Neural cell (in vitro differentiated cells): ENCODE measurements at regions not wholly inside any gene's neighbourhood (a gene's known extent, or its start where the extent isn't known, plus 50 kb on each side); places are given as distances from the start of the nearest gene placed in this dataset.

Experiments
- H2AFZ ChIP-seq: fragments of 200-600, 300-800 bp; sonication (generic), shearing (Covaris generic); 2 replicates; pipeline ENCODE4 v1.6.0; 2014; ENCODE audit warnings: low read depth, mild to moderate bottlenecking, antibody characterized with exemption, low read length, moderate library complexity
- H3F3A ChIP-seq: fragments of 200-600 bp; shearing (Covaris generic); 2 replicates; pipeline ENCODE4 v1.6.1; 2016; ENCODE audit warnings: mild to moderate bottlenecking, moderate library complexity, mixed read lengths, antibody characterized with exemption, low read length; ENCODE audit not compliant: insufficient read depth, poor library complexity, severe bottlenecking
- H3K27ac ChIP-seq: fragments of 200-600, 300-800 bp; sonication (generic), shearing (Covaris generic); 2 replicates; pipeline ENCODE4 v1.5.1; 2014; ENCODE audit warnings: mild to moderate bottlenecking, low read length, moderate library complexity
- H3K27me3 ChIP-seq: fragments of 300-800, 200-600 bp; sonication (generic), shearing (Covaris generic); 2 replicates; pipeline ENCODE4 v1.6.0; 2014; ENCODE audit warnings: mild to moderate bottlenecking, low read depth, low read length, moderate library complexity; ENCODE audit not compliant: insufficient read depth
- H3K36me3 ChIP-seq: fragments of 300-800, 200-600 bp; sonication (generic), shearing (Covaris generic); 2 replicates; pipeline ENCODE4 v1.5.1; 2014; ENCODE audit warnings: mild to moderate bottlenecking, antibody characterized with exemption, low read length, moderate library complexity; ENCODE audit not compliant: insufficient read depth
- H3K4me2 ChIP-seq: fragments of 300-800, 200-600 bp; sonication (generic), shearing (Covaris generic); 2 replicates; pipeline ENCODE4 v1.6.0; 2014; ENCODE audit warnings: mild to moderate bottlenecking, low read length
- H3K4me3 ChIP-seq: fragments of 300-800, 200-600 bp; sonication (generic), shearing (Covaris generic); 2 replicates; pipeline ENCODE4 v1.5.1; 2014; ENCODE audit warnings: mild to moderate bottlenecking, low read length, moderate library complexity
- H3K79me2 ChIP-seq: fragments of 200-600 bp; shearing (Covaris generic); replicated peaks from 2 replicates; pipeline ENCODE4 v1.6.0; 2014; ENCODE audit warnings: mild to moderate bottlenecking, low read length, moderate library complexity; ENCODE audit not compliant: insufficient read depth
- H3K9ac ChIP-seq: fragments of 300-800, 200-600 bp; sonication (generic), shearing (Covaris generic); 2 replicates; pipeline ENCODE4 v1.6.1; 2016; ENCODE audit warnings: mild to moderate bottlenecking, low read length, mixed read lengths
- H3K9me2 ChIP-seq: fragments of 200-600 bp; shearing (Covaris generic); 2 replicates; pipeline ENCODE4 v1.6.1; 2016; ENCODE audit warnings: mild to moderate bottlenecking, low read length, mixed read lengths; ENCODE audit not compliant: insufficient read depth
- H3K9me3 ChIP-seq: fragments of 200-600, 300-800 bp; sonication (generic), shearing (Covaris generic); 2 replicates; pipeline ENCODE4 v1.6.1; 2016; ENCODE audit warnings: mild to moderate bottlenecking, mixed run types, low read length, moderate library complexity, mixed read lengths
- H4K20me1 ChIP-seq: fragments of 200-600 bp; shearing (Covaris generic); 2 replicates; pipeline ENCODE4 v1.6.1; 2016; ENCODE audit warnings: mild to moderate bottlenecking, mixed run types; ENCODE audit not compliant: insufficient read depth
- CTCF ChIP-seq: fragments of 450-650 bp; IDR thresholded peaks from 2 replicates; pipeline ENCODE4 v1.5.1; 2014; ENCODE audit warnings: antibody characterized with exemption, mild to moderate bottlenecking, moderate library complexity; ENCODE audit not compliant: poor library complexity, severe bottlenecking
- EP300 ChIP-seq: fragments of 450-650 bp; conservative IDR thresholded peaks from 2 replicates; pipeline ENCODE4 v1.6.1; 2014; ENCODE audit warnings: antibody characterized with exemption, mild to moderate bottlenecking, moderate library complexity; ENCODE audit not compliant: poor library complexity, severe bottlenecking
- EZH2 ChIP-seq: fragments of 200-600, 300-800 bp; shearing (Covaris generic), sonication (generic); IDR thresholded peaks from 2 replicates; pipeline ENCODE4 v1.6.1; 2014; ENCODE audit warnings: antibody characterized with exemption, low read length, borderline replicate concordance, mild to moderate bottlenecking; ENCODE audit not compliant: insufficient read depth, poor library complexity, severe bottlenecking
- MXI1 ChIP-seq: fragments of 450-650 bp; conservative IDR thresholded peaks from 2 replicates; pipeline ENCODE4 v1.6.1; 2014; ENCODE audit warnings: antibody characterized with exemption, mild to moderate bottlenecking; ENCODE audit not compliant: poor library complexity, severe bottlenecking
- POLR2AphosphoS5 ChIP-seq: IDR thresholded peaks from 2 replicates; pipeline ENCODE4 v1.6.1; 2012
- RAD21 ChIP-seq: fragments of 450-650 bp; conservative IDR thresholded peaks from 2 replicates; pipeline ENCODE4 v1.6.1; 2014; ENCODE audit warnings: antibody characterized with exemption, mild to moderate bottlenecking, moderate library complexity
- REST ChIP-seq: IDR thresholded peaks from 2 replicates; pipeline ENCODE4 v1.6.1; 2012; ENCODE audit warnings: borderline replicate concordance
- SMC3 ChIP-seq: fragments of 450-650 bp; conservative IDR thresholded peaks from 2 replicates; pipeline ENCODE4 v1.6.1; 2014; ENCODE audit warnings: antibody characterized with exemption, mild to moderate bottlenecking, moderate library complexity; ENCODE audit not compliant: poor library complexity
- TAF1 ChIP-seq: IDR thresholded peaks from 2 replicates; pipeline ENCODE4 v1.6.1; 2012; ENCODE audit warnings: low read depth

GRCh38 chr4:104073229-104073628 is 353.4 kb upstream of the TACR3 start:
- no peak overlapping the region for H3K4me3 ChIP-seq
- no peaks in the 10 kb centered on the region for H3K36me3 ChIP-seq
- no peaks in the 10 kb centered on the region for H3F3A ChIP-seq
- H2AFZ ChIP-seq = no peak overlapping the region
- TF ChIP-seq TAF1 (no peak), RAD21 (no peak), REST (no peak), EP300 (no peak), SMC3 (no peak), CTCF (no peak), POLR2AphosphoS5 (no peak), EZH2 (no peak), MXI1 (no peak)
- no peaks in the 10 kb centered on the region for H3K9me2 ChIP-seq
- no peak overlapping the region for H3K4me2 ChIP-seq
- no peaks in the 10 kb centered on the region for H3K27me3 ChIP-seq
- H3K9me3 ChIP-seq = no peaks in the 10 kb centered on the region
- H3K79me2 ChIP-seq = no peaks in the 10 kb centered on the region
- no peak overlapping the region for H3K9ac ChIP-seq
- H3K27ac ChIP-seq = no peak overlapping the region
- no peaks in the 10 kb centered on the region for H4K20me1 ChIP-seq

GRCh38 chr4:104066533-104066932 is 346.7 kb upstream of the TACR3 start:
- H3K4me3 ChIP-seq = no peak overlapping the region
- no peaks in the 10 kb centered on the region for H3K9me2 ChIP-seq
- H3F3A ChIP-seq = no peaks in the 10 kb centered on the region
- no peak overlapping the region for H3K9ac ChIP-seq
- no peaks in the 10 kb centered on the region for H4K20me1 ChIP-seq
- H3K4me2 ChIP-seq = no peak overlapping the region
- no peaks in the 10 kb centered on the region for H3K27me3 ChIP-seq
- H3K36me3 ChIP-seq = no peaks in the 10 kb centered on the region
- H3K27ac ChIP-seq = no peak overlapping the region
- H2AFZ ChIP-seq = no peak overlapping the region
- H3K79me2 ChIP-seq = no peaks in the 10 kb centered on the region
- TF ChIP-seq REST (no peak), MXI1 (no peak), TAF1 (no peak), SMC3 (no peak), POLR2AphosphoS5 (no peak), CTCF (no peak), EZH2 (no peak)
- no peaks in the 10 kb centered on the region for H3K9me3 ChIP-seq
